Nephron (organoid): ENCODE measurements at regions not wholly inside any gene's neighbourhood (a gene's known extent, or its start where the extent isn't known, plus 50 kb on each side); places are given as distances from the start of the nearest gene placed in this dataset.

Source experiments
- H3K27ac Mint-ChIP-seq, 3 experiments: 2 replicates each; pipeline ENCODE4 v1.8.0; 2020; ENCODE audit warnings: mixed read lengths in 3 of 3, mild to moderate bottlenecking in 2 of 3, moderate library complexity in 1 of 3
- H3K27me3 Mint-ChIP-seq: 2 replicates; pipeline ENCODE4 v1.8.0; 2021; ENCODE audit warnings: low read depth, mild to moderate bottlenecking, moderate library complexity, mixed read lengths
- H3K36me3 Mint-ChIP-seq: 2 replicates; pipeline ENCODE4 v1.8.0; 2020; ENCODE audit warnings: low read depth, mixed read lengths
- H3K4me1 Mint-ChIP-seq: 2 replicates; pipeline ENCODE4 v1.8.0; 2020; ENCODE audit warnings: mixed read lengths
- H3K4me3 Mint-ChIP-seq, 3 experiments: 2 replicates each; pipeline ENCODE4 v1.8.0; 2020; ENCODE audit warnings: mild to moderate bottlenecking in 3 of 3, mixed read lengths in 3 of 3, moderate library complexity in 2 of 3
- H3K9me3 Mint-ChIP-seq: 2 replicates; pipeline ENCODE4 v1.8.0; 2020; ENCODE audit warnings: mixed read lengths
- TF ChIP-seq, protein P1 (sequence below), 3 experiments: fragments of 200-600 bp; sonication (generic); IDR thresholded peaks; one replicate each; pipeline ENCODE4 v1.5.0; 2021; ENCODE audit warnings: antibody characterized with exemption in 3 of 3; ENCODE audit not compliant: unreplicated experiment in 3 of 3

DNA sequence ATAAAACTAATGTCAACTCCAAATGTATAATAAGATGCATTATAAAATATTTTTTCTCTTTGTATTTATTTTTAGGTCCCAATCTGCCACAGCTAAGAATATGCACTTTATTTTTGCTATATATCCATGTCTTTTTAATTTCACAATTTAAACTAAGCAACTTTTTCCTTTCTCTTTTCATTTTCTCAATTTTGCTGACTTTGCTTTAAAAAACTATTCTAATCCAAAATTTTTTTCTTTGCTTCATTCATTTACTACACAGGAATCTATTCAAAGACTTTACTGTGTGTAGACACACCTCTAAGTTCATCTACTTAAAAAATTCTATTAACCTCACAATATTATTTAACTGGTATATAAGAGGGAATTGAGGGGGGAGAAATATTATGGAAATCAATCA lies 201.9 kb downstream of the ADGRA3 start:
- H3K9me3 Mint-ChIP-seq, result no peaks in the 10 kb centered on the region
- H3K4me3 Mint-ChIP-seq, result no peak overlapping the region
- H3K36me3 Mint-ChIP-seq, result no peaks in the 10 kb centered on the region
- no peaks in the 10 kb centered on the region for H3K27me3 Mint-ChIP-seq
- no peak overlapping the region for H3K27ac Mint-ChIP-seq
- peaks cover 6% of the 10 kb centered on the region for H3K4me1 Mint-ChIP-seq
- TF ChIP-seq, protein P1, sequence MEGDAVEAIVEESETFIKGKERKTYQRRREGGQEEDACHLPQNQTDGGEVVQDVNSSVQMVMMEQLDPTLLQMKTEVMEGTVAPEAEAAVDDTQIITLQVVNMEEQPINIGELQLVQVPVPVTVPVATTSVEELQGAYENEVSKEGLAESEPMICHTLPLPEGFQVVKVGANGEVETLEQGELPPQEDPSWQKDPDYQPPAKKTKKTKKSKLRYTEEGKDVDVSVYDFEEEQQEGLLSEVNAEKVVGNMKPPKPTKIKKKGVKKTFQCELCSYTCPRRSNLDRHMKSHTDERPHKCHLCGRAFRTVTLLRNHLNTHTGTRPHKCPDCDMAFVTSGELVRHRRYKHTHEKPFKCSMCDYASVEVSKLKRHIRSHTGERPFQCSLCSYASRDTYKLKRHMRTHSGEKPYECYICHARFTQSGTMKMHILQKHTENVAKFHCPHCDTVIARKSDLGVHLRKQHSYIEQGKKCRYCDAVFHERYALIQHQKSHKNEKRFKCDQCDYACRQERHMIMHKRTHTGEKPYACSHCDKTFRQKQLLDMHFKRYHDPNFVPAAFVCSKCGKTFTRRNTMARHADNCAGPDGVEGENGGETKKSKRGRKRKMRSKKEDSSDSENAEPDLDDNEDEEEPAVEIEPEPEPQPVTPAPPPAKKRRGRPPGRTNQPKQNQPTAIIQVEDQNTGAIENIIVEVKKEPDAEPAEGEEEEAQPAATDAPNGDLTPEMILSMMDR (IDR thresholded peaks at IDR 0.05; ENCODE audit: unreplicated experiment in 3 of 3), result no peak

DNA sequence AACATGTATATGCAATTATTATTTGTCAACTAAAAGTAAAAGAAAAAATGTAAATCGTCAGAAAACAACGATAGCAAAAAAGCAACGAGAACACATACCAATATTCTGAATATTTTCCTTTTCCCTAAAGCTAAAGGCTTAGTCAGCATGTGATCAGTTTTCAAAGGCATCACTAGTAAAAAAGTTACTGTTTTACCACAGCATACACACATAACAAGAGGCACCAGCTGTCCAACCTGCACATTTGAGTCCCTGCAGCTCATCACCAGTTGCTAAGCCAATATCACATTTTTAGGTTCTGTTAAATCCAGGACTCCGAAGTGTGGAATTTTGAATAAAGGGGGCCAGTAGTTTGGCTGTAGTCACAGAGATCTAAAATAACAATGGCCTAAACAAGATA lies 203.8 kb downstream of the ADGRA3 start:
- H3K27me3 Mint-ChIP-seq, result no peaks in the 10 kb centered on the region
- no peaks in the 10 kb centered on the region for H3K9me3 Mint-ChIP-seq
- no peak overlapping the region for H3K4me3 Mint-ChIP-seq
- peaks cover 6% of the 10 kb centered on the region for H3K4me1 Mint-ChIP-seq
- TF ChIP-seq, protein P1 (IDR thresholded peaks at IDR 0.05; ENCODE audit: unreplicated experiment in 3 of 3), result no peak
- H3K36me3 Mint-ChIP-seq, result no peaks in the 10 kb centered on the region
- no peak overlapping the region for H3K27ac Mint-ChIP-seq

DNA sequence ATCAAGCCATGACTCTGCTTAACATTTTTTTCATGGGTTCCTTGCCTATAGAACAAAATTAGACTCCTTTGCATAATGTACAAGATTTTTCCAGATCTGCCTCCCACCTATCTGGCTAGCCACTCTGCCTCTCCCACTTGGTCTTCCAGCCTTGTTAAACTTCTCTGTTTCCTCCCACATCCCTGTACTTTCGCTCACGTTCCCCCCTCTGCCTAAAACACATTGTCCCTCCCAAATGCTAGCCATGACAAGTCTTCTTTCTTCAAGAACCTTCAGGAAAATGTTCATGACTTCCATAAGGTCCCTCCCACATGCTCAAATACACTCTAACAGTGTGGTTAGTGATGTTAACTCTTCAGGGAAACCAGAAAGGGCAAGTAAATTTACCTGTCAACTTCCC lies 214.6 kb downstream of the ADGRA3 start:
- no peaks in the 10 kb centered on the region for H3K4me1 Mint-ChIP-seq
- H3K4me3 Mint-ChIP-seq, result no peak overlapping the region
- peaks cover 15% of the 10 kb centered on the region for H3K9me3 Mint-ChIP-seq
- H3K27ac Mint-ChIP-seq, result no peak overlapping the region
- H3K27me3 Mint-ChIP-seq, result no peaks in the 10 kb centered on the region
- no peaks in the 10 kb centered on the region for H3K36me3 Mint-ChIP-seq
- TF ChIP-seq, protein P1 (IDR thresholded peaks at IDR 0.05; ENCODE audit: unreplicated experiment in 3 of 3), result no peak

DNA sequence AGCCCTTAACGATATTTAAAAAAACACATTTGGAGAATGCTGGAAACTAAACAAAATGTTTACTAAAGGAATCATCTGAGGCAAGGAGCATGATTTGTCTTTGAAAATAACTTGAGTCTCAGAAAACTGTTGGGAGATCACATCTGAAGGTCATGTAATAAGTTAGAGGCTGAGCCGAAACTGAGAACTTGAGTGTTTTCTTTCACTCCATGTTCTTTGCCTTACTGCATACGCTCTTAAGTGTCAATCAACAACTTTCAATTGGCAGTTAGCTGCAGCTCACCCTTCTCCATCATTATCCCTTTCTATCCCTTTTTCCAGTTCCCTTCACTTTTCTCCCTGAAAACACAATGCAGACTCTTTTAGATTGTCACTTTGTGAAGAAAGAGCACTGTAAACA lies 216.2 kb downstream of the ADGRA3 start:
- TF ChIP-seq, protein P1 (IDR thresholded peaks at IDR 0.05; ENCODE audit: unreplicated experiment in 3 of 3), result no peak
- Mint-ChIP-seq H3K9me3 (peaks cover 12% of the 10 kb centered on the region), H3K27me3 (no peaks in the 10 kb centered on the region), H3K36me3 (no peaks in the 10 kb centered on the region), H3K4me3 (no peak overlapping the region), H3K4me1 (no peaks in the 10 kb centered on the region), H3K27ac (no peak overlapping the region)

DNA sequence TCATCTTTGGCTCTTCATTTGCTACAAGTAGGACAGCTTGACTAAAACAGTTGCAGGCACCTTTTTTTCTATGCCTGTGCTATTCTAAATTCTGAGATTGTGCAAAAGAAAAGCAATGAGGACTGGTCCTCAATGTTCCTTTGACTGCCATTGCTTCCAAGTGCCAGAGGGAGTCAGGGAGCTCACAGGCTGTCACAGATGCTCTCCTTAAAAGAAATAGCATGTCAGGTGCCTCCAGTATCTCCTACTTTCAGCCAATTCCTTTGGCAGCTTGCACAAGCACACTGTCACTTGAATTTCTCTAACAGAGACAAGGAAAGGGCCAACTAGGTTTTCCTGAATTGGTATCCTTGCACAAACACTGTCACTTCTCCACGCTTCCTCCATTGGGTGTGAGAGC lies 228.2 kb downstream of the ADGRA3 start:
- H3K9me3 Mint-ChIP-seq, result peaks cover 3% of the 10 kb centered on the region
- peaks cover 5% of the 10 kb centered on the region for H3K27me3 Mint-ChIP-seq
- no peaks in the 10 kb centered on the region for H3K36me3 Mint-ChIP-seq
- TF ChIP-seq, protein P1 (IDR thresholded peaks at IDR 0.05; ENCODE audit: unreplicated experiment in 3 of 3), result no peak
- no peaks in the 10 kb centered on the region for H3K4me1 Mint-ChIP-seq
- no peak overlapping the region for H3K27ac Mint-ChIP-seq
- no peak overlapping the region for H3K4me3 Mint-ChIP-seq

DNA sequence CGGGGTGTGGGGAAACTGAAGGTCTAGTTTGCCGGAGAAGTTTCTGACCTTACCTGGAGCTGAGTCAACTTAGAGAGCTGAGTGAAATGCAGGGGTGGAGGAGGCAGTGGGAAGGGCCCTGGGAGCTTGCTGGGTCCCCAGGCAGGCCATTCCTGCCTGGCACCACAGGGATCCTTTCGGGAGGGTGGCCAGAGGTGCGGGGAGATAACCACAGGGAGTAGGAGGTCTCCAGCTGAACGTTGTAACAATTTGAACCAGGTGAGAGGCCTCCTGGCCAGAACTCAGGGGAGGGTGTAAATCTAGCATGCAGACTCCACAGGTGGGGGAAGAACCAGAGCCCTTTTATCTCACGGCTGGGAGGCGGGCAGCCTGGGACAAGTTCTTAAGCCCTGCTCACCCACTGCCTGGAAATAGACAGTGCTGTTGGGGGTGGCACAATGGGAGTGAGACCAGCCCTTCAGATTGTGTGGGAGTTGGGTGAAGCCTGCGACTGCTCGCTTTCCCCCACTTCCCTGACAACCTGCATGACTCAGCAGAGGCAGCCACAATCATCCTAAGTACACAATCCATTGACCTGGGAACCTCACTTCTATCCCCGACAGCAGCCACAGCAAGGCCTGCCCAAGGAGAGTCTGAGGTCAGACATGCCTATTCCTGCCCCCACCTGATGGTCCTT lies 247.4 kb downstream of the ADGRA3 start:
- no peak overlapping the region for H3K4me3 Mint-ChIP-seq
- no peaks in the 10 kb centered on the region for H3K9me3 Mint-ChIP-seq
- H3K4me1 Mint-ChIP-seq, result no peaks in the 10 kb centered on the region
- TF ChIP-seq, protein P1 (IDR thresholded peaks at IDR 0.05; ENCODE audit: unreplicated experiment in 3 of 3), result no peak
- no peaks in the 10 kb centered on the region for H3K27me3 Mint-ChIP-seq
- no peak overlapping the region for H3K27ac Mint-ChIP-seq
- no peaks in the 10 kb centered on the region for H3K36me3 Mint-ChIP-seq
